Testis (tissue), 2 donors: ENCODE measurements at regions not wholly inside any gene's neighbourhood (a gene's known extent, or its start where the extent isn't known, plus 50 kb on each side); places are given as distances from the start of the nearest gene placed in this dataset.

ENCODE experiments used
- POLR2A ChIP-seq: fragments of 450-650 bp; IDR thresholded peaks from one replicate; pipeline ENCODE4 v1.6.1; 2017; ENCODE audit warnings: antibody characterized with exemption, mild to moderate bottlenecking, moderate library complexity
- TF ChIP-seq, protein P1 (sequence below), 3 experiments: fragments of 450-650 bp in 2 of 3; fragments of 200-600 bp in 1 of 3; sonication (generic) in 1 of 3; IDR thresholded peaks; one replicate each; pipeline ENCODE4 v1.5.1; 2016 to 2019; ENCODE audit warnings: antibody characterized with exemption in 3 of 3, mild to moderate bottlenecking in 2 of 3, moderate library complexity in 1 of 3

DNA sequence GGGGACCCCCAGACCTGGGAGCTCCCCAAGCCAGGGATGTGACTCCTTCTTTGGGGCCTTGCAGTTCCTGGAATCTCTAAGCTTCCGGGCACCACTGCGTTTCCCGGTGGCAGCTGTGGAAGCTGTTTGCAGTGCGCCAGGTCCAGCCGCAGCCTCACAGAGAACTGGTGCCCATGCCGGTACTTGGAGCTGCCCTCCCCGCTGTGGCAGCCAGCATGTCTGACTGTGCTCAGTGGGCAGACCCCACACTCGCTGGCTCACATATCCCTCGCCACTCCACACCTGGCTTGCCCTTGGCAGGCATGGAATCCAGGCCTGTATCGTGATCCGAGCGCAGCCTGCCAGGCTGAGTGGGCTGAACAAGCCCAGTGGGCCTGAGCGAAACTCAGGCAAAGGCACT, 753.2 kb upstream of the PCDH20 start:
- TF ChIP-seq, protein P1, sequence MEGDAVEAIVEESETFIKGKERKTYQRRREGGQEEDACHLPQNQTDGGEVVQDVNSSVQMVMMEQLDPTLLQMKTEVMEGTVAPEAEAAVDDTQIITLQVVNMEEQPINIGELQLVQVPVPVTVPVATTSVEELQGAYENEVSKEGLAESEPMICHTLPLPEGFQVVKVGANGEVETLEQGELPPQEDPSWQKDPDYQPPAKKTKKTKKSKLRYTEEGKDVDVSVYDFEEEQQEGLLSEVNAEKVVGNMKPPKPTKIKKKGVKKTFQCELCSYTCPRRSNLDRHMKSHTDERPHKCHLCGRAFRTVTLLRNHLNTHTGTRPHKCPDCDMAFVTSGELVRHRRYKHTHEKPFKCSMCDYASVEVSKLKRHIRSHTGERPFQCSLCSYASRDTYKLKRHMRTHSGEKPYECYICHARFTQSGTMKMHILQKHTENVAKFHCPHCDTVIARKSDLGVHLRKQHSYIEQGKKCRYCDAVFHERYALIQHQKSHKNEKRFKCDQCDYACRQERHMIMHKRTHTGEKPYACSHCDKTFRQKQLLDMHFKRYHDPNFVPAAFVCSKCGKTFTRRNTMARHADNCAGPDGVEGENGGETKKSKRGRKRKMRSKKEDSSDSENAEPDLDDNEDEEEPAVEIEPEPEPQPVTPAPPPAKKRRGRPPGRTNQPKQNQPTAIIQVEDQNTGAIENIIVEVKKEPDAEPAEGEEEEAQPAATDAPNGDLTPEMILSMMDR (IDR thresholded peaks at IDR 0.05), result no peak
- no peak for TF ChIP-seq POLR2A
